RWPE1 (cell line): ENCODE measurements at regions not wholly inside any gene's neighbourhood (a gene's known extent, or its start where the extent isn't known, plus 50 kb on each side); places are given as distances from the start of the nearest gene placed in this dataset.

Source experiments
- CTCF ChIA-PET: fragments of 350-600 bp; sonication (Branson Sonifier 250); formaldehyde crosslinking; extraction: SDS; loops from one replicate; lab custom pipeline; 2021; lab: Yijun Ruan, JAX
- POLR2A ChIA-PET: fragments of 400-600 bp; formaldehyde crosslinking; extraction: SDS; loops from one replicate; lab custom pipeline; 2020; ENCODE audit warnings: antibody characterized with exemption; ENCODE audit not compliant: low non-redundant PET; lab: Yijun Ruan, JAX
- DNase-seq: peaks from one replicate; pipeline ENCODE4 v3.0.0; 2012; ENCODE audit warnings: low spot score
- H3K27ac ChIP-seq: fragments of 450-650 bp; 2 replicates; pipeline ENCODE4 v1.5.1; 2017
- TF ChIP-seq, protein P1 (sequence below): fragments of 450-650 bp; conservative IDR thresholded peaks from 2 replicates; pipeline ENCODE4 v1.5.1; 2017; ENCODE audit warnings: low read depth, mild to moderate bottlenecking

DNA sequence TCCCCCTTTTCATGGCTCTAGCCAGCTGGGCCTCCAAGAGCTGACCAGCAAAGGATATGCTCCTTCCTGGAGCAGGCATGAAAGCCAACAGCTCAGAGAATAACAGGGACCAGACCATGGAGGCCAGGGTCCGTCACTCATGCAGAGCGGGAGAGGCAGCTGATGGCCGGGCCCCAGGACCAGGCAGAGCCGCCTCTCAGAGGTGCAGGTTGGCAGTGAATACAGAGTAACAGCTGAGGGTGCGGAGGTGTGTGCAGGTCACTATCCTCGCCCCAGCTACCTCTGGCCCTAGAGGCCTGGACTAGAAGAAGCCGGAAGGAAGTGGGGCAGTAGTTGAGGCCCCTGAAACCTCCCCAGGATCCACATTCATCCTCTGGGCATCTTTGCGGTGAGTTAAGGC, 1377.3 kb downstream of the TBC1D22A start:
- ChIA-PET POLR2A (no interaction called here), CTCF (no interaction called here)
- TF ChIP-seq, protein P1, sequence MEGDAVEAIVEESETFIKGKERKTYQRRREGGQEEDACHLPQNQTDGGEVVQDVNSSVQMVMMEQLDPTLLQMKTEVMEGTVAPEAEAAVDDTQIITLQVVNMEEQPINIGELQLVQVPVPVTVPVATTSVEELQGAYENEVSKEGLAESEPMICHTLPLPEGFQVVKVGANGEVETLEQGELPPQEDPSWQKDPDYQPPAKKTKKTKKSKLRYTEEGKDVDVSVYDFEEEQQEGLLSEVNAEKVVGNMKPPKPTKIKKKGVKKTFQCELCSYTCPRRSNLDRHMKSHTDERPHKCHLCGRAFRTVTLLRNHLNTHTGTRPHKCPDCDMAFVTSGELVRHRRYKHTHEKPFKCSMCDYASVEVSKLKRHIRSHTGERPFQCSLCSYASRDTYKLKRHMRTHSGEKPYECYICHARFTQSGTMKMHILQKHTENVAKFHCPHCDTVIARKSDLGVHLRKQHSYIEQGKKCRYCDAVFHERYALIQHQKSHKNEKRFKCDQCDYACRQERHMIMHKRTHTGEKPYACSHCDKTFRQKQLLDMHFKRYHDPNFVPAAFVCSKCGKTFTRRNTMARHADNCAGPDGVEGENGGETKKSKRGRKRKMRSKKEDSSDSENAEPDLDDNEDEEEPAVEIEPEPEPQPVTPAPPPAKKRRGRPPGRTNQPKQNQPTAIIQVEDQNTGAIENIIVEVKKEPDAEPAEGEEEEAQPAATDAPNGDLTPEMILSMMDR: no peak
- no peak overlapping the region for H3K27ac ChIP-seq
- DNase-seq: no peak

DNA sequence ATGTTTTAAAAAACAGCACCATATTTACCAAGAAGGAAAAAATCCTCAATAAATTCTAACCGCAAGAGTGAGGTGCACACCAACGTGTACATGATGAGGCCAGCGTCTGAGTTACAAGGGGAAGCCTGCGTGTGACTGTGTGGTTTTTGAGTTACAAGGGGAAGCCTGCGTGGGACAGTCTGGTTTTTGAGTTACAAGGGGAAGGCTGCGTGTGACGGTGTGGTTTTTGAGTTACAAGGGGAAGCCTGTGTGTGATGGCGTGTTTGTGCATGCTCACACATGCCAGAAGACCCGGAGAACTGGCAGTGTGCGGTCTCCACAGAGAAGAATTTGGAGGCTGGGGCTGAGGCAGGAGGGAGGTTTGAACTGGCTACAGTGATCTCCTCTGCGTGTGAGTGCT, 1376.4 kb downstream of the TBC1D22A start:
- CTCF ChIA-PET: no interaction called here
- no peak overlapping the region for H3K27ac ChIP-seq
- POLR2A ChIA-PET: no interaction called here
- TF ChIP-seq, protein P1: no peak
- no peak for DNase-seq

DNA sequence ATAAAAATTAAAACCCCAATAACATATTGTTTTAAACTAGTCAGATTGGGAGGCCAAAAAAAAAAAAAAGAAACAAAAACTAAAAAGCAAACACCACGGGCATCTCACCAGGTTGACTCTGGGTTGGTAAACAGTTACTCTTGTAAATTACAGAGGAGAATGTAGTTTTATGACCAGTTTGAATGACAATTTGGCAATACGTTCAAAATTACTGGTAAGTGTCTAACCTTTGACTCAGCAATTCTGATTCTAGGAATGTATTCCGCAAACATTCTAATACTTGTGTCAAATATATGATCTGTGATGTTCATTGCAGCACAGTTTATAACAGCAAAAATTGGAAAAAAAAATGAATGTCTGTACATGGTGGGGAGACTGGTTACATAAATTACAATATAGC, 1376.0 kb downstream of the TBC1D22A start:
- no peak for DNase-seq
- no peak overlapping the region for H3K27ac ChIP-seq
- TF ChIP-seq, protein P1: no peak
- CTCF ChIA-PET: no interaction called here
- POLR2A ChIA-PET: no interaction called here

DNA sequence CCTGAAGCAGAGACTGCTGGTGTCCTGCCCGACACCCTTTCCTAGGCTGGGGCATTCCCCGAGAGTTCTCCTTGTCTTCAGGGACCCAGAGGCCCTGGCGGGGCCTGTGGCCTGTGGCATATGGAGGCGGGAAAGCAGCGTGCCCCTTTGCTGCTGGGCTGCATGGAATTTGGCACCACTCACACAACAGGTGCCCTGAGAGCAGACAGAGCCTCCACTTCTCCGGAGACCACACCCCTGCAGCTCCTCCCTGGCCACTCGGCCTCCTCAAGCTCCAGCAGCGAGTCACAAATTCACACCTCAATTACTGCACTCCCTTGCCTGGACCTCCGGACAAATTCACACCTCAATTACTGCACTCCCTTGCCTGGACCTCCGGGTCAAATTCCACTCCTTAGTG, 1375.2 kb downstream of the TBC1D22A start:
- no peak for DNase-seq
- CTCF ChIA-PET: no interaction called here
- no peak overlapping the region for H3K27ac ChIP-seq
- TF ChIP-seq, protein P1: no peak
- POLR2A ChIA-PET: no interaction called here

DNA sequence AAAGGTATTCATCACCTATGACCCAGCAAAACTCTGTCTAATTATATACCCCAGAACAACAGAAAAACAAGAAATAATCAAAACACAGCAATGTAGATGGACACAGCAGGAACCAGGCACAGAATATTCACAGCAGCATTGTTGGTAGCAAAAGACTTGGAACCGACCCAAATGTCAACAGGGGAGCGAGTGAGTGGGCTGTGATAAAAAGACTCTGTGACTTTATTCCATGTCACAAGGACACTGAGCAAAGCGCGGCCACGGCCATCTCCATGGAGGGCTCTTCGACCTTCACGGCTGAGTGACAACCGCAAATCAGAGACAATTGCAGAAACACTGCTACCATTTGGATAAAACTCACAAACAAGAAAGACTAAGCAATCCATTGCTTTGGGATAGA, 1373.1 kb downstream of the TBC1D22A start:
- TF ChIP-seq, protein P1: no peak
- no peak overlapping the region for H3K27ac ChIP-seq
- no peak for DNase-seq
- CTCF ChIA-PET: no interaction called here
- POLR2A ChIA-PET: no interaction called here

DNA sequence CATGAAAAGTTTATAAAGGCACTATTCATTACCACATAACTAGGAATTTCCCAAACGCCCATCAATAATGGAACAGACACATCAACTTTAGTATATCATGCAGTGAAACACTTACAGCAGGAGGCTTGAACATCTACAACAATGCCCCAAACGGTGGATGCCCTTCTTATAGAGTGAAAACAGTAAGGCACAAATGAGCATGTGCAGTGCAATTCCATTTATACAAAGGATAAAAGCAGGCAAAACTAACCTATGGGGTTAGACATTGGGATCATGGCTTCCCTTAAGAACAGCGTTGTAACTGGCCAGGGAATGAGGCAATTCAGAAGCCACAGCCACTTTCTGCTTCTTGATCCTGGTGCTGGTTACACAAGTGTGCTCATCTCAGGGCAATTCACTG, 1363.0 kb downstream of the TBC1D22A start:
- no peak for DNase-seq
- CTCF ChIA-PET: no interaction called here
- POLR2A ChIA-PET: no interaction called here
- H3K27ac ChIP-seq: no peak overlapping the region
- TF ChIP-seq, protein P1: no peak

DNA sequence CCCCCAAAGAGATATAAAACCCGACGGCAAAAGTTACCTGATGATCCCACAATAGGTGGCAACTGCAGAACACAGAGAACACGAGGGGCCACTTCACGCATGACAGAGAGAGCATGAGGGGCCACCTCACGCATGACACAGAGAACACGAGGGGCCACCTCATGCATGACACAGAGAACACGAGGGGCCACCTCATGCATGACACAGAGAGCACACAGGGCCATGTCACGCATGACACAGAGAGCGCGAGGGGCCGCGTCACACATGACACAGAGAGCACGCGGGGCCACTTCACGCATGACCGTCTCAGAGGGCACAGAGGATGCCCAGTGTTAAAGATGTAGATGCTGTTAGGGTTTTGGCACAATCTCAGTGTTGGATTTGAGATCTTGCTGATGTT, 1359.5 kb downstream of the TBC1D22A start:
- ChIA-PET CTCF (no interaction called here), POLR2A (no interaction called here)
- DNase-seq: no peak
- TF ChIP-seq, protein P1: no peak
- H3K27ac ChIP-seq: no peak overlapping the region
